HCT116 (cell line): ENCODE measurements at regions not wholly inside any gene's neighbourhood (a gene's known extent, or its start where the extent isn't known, plus 50 kb on each side); places are given as distances from the start of the nearest gene placed in this dataset.

Source experiments
- ATAC-seq: fragments of 200-7000 bp; cut with Tn5 transposase; 2 replicates; pipeline ENCODE4 v1.9.1; 2020; ENCODE audit warnings: mild to moderate bottlenecking, moderate library complexity
- BruUV-seq: library from RNA; stranded (reverse); fragments of 400-500 nt; replicated peaks from 2 replicates; lab custom pipeline; 2021; lab: Mats Ljungman, UMichigan
- CTCF ChIA-PET: fragments of 300-600 bp; sonication (Branson Sonifier 250); formaldehyde crosslinking; loops from one replicate; lab custom pipeline; 2021; ENCODE audit warnings: antibody characterized with exemption; lab: Charles Lee
- POLR2A ChIA-PET: fragments of 300-600, 350-600 bp; sonication (Branson Sonifier 250); formaldehyde crosslinking; loops from one replicate; lab custom pipeline; 2021; ENCODE audit warnings: antibody characterized with exemption; lab: Charles Lee
- RAD21 ChIA-PET, 2 experiments: fragments of 300-600 bp; sonication (Branson Sonifier 250); formaldehyde crosslinking; loops; one replicate each; lab custom pipeline; 2023; ENCODE audit warnings: low total read pairs in 2 of 2; ENCODE audit not compliant: uncharacterized antibody in 2 of 2, unreplicated experiment in 2 of 2, low non-redundant PET in 1 of 2; lab: Charles Lee
- DNase-seq: peaks from one replicate; pipeline ENCODE4 v3.0.0-alpha.2; 2010; ENCODE audit warnings: low read depth, low spot score
- H2AFZ ChIP-seq: fragments of 200-600 bp; shearing (Covaris generic), sonication (generic); 2 replicates; pipeline ENCODE4 v1.6.1; 2017; ENCODE audit warnings: low read depth, mixed run types, mixed read lengths, antibody characterized with exemption, low read length; ENCODE audit not compliant: poor library complexity, severe bottlenecking
- H3K27ac ChIP-seq: 2 replicates; pipeline ENCODE4 v1.5.1; 2012; ENCODE audit warnings: low read depth, low read length
- H3K27me3 ChIP-seq: fragments of 200-600 bp; sonication (generic); 2 replicates; pipeline ENCODE4 v1.6.1; 2016; ENCODE audit warnings: mixed run types, low read length, mixed read lengths; ENCODE audit not compliant: insufficient read depth
- H3K36me3 ChIP-seq, 2 experiments: fragments of 200-500 bp in 1 of 2; fragments of 200-600 bp in 1 of 2; sonication (Bioruptor generic) in 1 of 2; sonication (generic) in 1 of 2; 2 replicates each; pipeline versions ENCODE4 v1.5.1 to v1.6.1; 2014 to 2016; ENCODE audit warnings: low read length in 2 of 2, inconsistent platforms in 1 of 2, mixed read lengths in 1 of 2, mixed run types in 1 of 2; ENCODE audit not compliant: insufficient read depth in 2 of 2, control insufficient read depth in 1 of 2
- H3K4me1 ChIP-seq, 2 experiments: fragments of 200-600 bp in 1 of 2; sonication (generic) in 1 of 2; 2 replicates each; pipeline versions ENCODE4 v1.5.1 to v1.6.1; 2012 to 2017; ENCODE audit warnings: low read length in 2 of 2, inconsistent platforms in 1 of 2, mild to moderate bottlenecking in 1 of 2, mixed read lengths in 1 of 2, mixed run types in 1 of 2, moderate library complexity in 1 of 2; ENCODE audit not compliant: insufficient read depth in 2 of 2, control insufficient read depth in 1 of 2
- H3K4me2 ChIP-seq: fragments of 200-600 bp; sonication (generic); 2 replicates; pipeline ENCODE4 v1.6.1; 2017; ENCODE audit warnings: mixed run types, low read length, mixed read lengths
- H3K4me3 ChIP-seq, 2 experiments: fragments of 200-600 bp in 1 of 2; sonication (generic) in 1 of 2; replicated peaks in 1 of 2; 2 replicates each; pipeline ENCODE4 v1.5.1; 2011 to 2016; ENCODE audit warnings: low read length in 2 of 2, control low read depth in 1 of 2, low read depth in 1 of 2, mild to moderate bottlenecking in 1 of 2, mixed read lengths in 1 of 2, mixed run types in 1 of 2
- H3K79me2 ChIP-seq: fragments of 200-600 bp; sonication (generic); 2 replicates; pipeline ENCODE4 v1.6.1; 2017; ENCODE audit warnings: mild to moderate bottlenecking, mixed run types, low read length, moderate library complexity, mixed read lengths; ENCODE audit not compliant: insufficient read depth
- H3K9ac ChIP-seq: fragments of 200-600 bp; sonication (generic); 2 replicates; pipeline ENCODE4 v1.6.1; 2016; ENCODE audit warnings: low read length, mixed read lengths
- H3K9me2 ChIP-seq: fragments of 200-600 bp; sonication (generic), shearing (Covaris generic); 2 replicates; pipeline ENCODE4 v1.6.1; 2017; ENCODE audit warnings: mixed run types, mild to moderate bottlenecking, moderate library complexity; ENCODE audit not compliant: insufficient read depth
- H3K9me3 ChIP-seq, 2 experiments: fragments of 200-500 bp in 1 of 2; fragments of 200-600 bp in 1 of 2; sonication (Bioruptor generic) in 1 of 2; sonication (generic) in 1 of 2; 2 replicates each; pipeline ENCODE4 v1.6.1; 2014 to 2017; ENCODE audit warnings: low read length in 2 of 2, mixed read lengths in 2 of 2, inconsistent platforms in 1 of 2, low read depth in 1 of 2, mild to moderate bottlenecking in 1 of 2, mixed run types in 1 of 2, moderate library complexity in 1 of 2; ENCODE audit not compliant: control insufficient read depth in 1 of 2, insufficient read depth in 1 of 2
- H4K20me1 ChIP-seq: fragments of 200-600 bp; sonication (generic), shearing (Covaris generic); 2 replicates; pipeline ENCODE4 v1.6.1; 2017; ENCODE audit warnings: mixed run types, mild to moderate bottlenecking, moderate library complexity; ENCODE audit not compliant: insufficient read depth
- CEBPB ChIP-seq: IDR thresholded peaks from 2 replicates; pipeline ENCODE4 v1.6.1; 2012; ENCODE audit warnings: low read depth
- EGR1 ChIP-seq: IDR thresholded peaks from 2 replicates; pipeline ENCODE4 v1.6.1; 2012; ENCODE audit warnings: low read depth
- ELF1 ChIP-seq: IDR thresholded peaks from 2 replicates; pipeline ENCODE4 v1.6.1; 2012; ENCODE audit warnings: low read depth, borderline replicate concordance
- EZH2 ChIP-seq: fragments of 200-600 bp; sonication (generic); IDR thresholded peaks from 2 replicates; pipeline ENCODE4 v1.6.1; 2017; ENCODE audit warnings: antibody characterized with exemption, mixed run types
- JUND ChIP-seq: IDR thresholded peaks from 2 replicates; pipeline ENCODE4 v1.6.1; 2012
- POLR2AphosphoS5 ChIP-seq: IDR thresholded peaks from 2 replicates; pipeline ENCODE4 v1.6.1; 2011; ENCODE audit warnings: mild to moderate bottlenecking, low read depth, low read length, moderate library complexity
- TCF7L2 ChIP-seq: IDR thresholded peaks from 2 replicates; pipeline ENCODE4 v1.7.0; 2011; ENCODE audit warnings: borderline replicate concordance, inconsistent platforms; ENCODE audit not compliant: insufficient read depth, insufficient read length; ENCODE audit errors: extremely low read depth
- intact Hi-C: fragments of 100-400 bp; cut with micrococcal nuclease; formaldehyde crosslinking; loops from 2 replicates; pipeline ENCODE4 v1.10.0; 2022
- TF ChIP-seq, protein P1 (sequence below): IDR thresholded peaks from 2 replicates; pipeline ENCODE4 v1.6.1; 2012; ENCODE audit warnings: low read depth
- TF ChIP-seq, protein P2 (sequence below): IDR thresholded peaks from 2 replicates; pipeline ENCODE4 v1.6.1; 2011; ENCODE audit warnings: mild to moderate bottlenecking, low read length, moderate library complexity; ENCODE audit not compliant: insufficient replicate concordance; ENCODE audit errors: extremely low read depth

DNA sequence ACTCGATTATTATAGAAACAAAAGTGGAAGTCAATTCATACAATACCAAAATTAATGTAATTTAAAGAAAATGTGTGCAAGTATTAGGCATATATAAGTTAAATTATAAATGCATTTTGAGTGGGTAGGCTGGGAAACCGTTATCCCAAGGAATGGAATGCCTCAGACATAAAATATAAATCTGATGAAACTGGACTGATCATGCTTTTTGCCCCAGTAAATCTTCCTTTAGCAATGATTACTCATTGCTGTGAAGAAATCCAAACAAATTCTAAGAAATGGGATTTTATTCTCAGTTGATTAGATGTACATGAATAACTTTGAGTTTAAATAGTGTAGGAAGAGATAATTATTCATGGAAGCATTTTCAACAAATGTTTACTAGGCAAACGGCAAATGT, 185.5 kb upstream of the KCNMB2 start:
- CTCF ChIA-PET: no interaction called here
- DNase-seq: no peak
- no peaks in the 10 kb centered on the region for H3K36me3 ChIP-seq
- no peak overlapping the region for H3K4me2 ChIP-seq
- TF ChIP-seq, protein P1, sequence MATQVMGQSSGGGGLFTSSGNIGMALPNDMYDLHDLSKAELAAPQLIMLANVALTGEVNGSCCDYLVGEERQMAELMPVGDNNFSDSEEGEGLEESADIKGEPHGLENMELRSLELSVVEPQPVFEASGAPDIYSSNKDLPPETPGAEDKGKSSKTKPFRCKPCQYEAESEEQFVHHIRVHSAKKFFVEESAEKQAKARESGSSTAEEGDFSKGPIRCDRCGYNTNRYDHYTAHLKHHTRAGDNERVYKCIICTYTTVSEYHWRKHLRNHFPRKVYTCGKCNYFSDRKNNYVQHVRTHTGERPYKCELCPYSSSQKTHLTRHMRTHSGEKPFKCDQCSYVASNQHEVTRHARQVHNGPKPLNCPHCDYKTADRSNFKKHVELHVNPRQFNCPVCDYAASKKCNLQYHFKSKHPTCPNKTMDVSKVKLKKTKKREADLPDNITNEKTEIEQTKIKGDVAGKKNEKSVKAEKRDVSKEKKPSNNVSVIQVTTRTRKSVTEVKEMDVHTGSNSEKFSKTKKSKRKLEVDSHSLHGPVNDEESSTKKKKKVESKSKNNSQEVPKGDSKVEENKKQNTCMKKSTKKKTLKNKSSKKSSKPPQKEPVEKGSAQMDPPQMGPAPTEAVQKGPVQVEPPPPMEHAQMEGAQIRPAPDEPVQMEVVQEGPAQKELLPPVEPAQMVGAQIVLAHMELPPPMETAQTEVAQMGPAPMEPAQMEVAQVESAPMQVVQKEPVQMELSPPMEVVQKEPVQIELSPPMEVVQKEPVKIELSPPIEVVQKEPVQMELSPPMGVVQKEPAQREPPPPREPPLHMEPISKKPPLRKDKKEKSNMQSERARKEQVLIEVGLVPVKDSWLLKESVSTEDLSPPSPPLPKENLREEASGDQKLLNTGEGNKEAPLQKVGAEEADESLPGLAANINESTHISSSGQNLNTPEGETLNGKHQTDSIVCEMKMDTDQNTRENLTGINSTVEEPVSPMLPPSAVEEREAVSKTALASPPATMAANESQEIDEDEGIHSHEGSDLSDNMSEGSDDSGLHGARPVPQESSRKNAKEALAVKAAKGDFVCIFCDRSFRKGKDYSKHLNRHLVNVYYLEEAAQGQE: no peak
- no peak for TF ChIP-seq EGR1
- no peak for TF ChIP-seq ELF1
- no peak for TF ChIP-seq POLR2AphosphoS5
- H3K4me3 ChIP-seq: no peak overlapping the region
- no peak for ATAC-seq
- intact Hi-C loops: no loop called here
- peak overlapping the region; percentile 77 for H2AFZ ChIP-seq
- H3K9me3 ChIP-seq: no peaks in the 10 kb centered on the region
- no peaks in the 10 kb centered on the region for H3K4me1 ChIP-seq
- no TSS peak for BruUV-seq
- H4K20me1 ChIP-seq: no peaks in the 10 kb centered on the region
- RAD21 ChIA-PET: no interaction called here
- H3K27ac ChIP-seq: no peak overlapping the region
- H3K79me2 ChIP-seq: no peaks in the 10 kb centered on the region
- POLR2A ChIA-PET: no interaction called here
- no peak overlapping the region for H3K9ac ChIP-seq
- no peaks in the 10 kb centered on the region for H3K27me3 ChIP-seq
- peaks cover 3% of the 10 kb centered on the region; the same call in 1 of the 2 replicates for H3K9me2 ChIP-seq

DNA sequence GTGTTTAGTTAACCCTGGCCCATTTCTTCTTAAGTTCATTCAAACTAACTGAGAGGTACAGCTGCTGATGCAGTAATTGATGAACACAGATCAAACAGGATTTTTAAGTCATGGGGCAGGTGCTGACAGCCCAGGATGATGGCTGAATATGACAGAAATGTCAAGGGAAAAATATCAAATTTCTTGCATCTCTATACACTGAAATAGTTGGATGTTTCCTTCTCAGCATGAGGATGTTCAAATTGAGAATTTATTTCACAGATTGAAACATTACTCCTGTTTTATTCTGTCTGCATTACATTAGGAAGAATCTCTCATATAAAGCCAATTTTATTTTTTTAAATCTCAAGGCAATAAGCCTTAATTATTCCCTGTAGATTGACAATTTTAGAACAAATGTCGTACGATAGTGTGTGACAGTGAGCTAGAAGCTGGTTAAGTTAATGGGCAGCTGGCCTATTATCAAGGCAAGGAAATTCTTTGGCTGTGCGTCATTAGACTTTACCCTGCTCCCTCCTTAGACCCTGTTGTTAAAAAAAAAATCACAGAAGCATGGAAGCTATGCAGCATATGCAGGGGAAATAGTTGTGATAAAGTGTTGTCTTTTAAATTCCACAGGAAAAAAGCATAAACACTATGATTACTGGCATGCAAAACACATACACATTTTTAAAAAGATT, 183.8 kb upstream of the KCNMB2 start:
- intact Hi-C loops: no loop called here
- Histone ChIP-seq H3K4me2 (no peak overlapping the region), H3K9me3 (no peaks in the 10 kb centered on the region), H4K20me1 (no peaks in the 10 kb centered on the region), H3K4me3 (no peak overlapping the region), H3K4me1 (no peaks in the 10 kb centered on the region), H3K9me2 (peaks cover 3% of the 10 kb centered on the region; the same call in 1 of the 2 replicates), H3K27me3 (no peaks in the 10 kb centered on the region), H3K36me3 (no peaks in the 10 kb centered on the region), H2AFZ (no peak overlapping the region), H3K9ac (no peak overlapping the region), H3K79me2 (no peaks in the 10 kb centered on the region), H3K27ac (no peak overlapping the region)
- CTCF ChIA-PET: no interaction called here
- DNase-seq (no peak), ATAC-seq (no peak)
- BruUV-seq: no TSS peak
- RAD21 ChIA-PET: no interaction called here
- POLR2A ChIA-PET: no interaction called here
- TF ChIP-seq TCF7L2 (no peak), EZH2 (no peak), CEBPB (no peak), JUND (no peak)
- TF ChIP-seq, protein P1: no peak
- TF ChIP-seq, protein P2, sequence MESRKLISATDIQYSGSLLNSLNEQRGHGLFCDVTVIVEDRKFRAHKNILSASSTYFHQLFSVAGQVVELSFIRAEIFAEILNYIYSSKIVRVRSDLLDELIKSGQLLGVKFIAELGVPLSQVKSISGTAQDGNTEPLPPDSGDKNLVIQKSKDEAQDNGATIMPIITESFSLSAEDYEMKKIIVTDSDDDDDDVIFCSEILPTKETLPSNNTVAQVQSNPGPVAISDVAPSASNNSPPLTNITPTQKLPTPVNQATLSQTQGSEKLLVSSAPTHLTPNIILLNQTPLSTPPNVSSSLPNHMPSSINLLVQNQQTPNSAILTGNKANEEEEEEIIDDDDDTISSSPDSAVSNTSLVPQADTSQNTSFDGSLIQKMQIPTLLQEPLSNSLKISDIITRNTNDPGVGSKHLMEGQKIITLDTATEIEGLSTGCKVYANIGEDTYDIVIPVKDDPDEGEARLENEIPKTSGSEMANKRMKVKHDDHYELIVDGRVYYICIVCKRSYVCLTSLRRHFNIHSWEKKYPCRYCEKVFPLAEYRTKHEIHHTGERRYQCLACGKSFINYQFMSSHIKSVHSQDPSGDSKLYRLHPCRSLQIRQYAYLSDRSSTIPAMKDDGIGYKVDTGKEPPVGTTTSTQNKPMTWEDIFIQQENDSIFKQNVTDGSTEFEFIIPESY: no peak
